AG09309 (cell line): ENCODE measurements at regions not wholly inside any gene's neighbourhood (a gene's known extent, or its start where the extent isn't known, plus 50 kb on each side); places are given as distances from the start of the nearest gene placed in this dataset.

ENCODE experiments used
- DNase-seq: peaks from one replicate; pipeline ENCODE4 v3.0.0-alpha.2; 2010; ENCODE audit warnings: low read depth
- H3K4me3 ChIP-seq: 2 replicates; pipeline ENCODE4 v1.5.1; 2011; ENCODE audit warnings: mild to moderate bottlenecking, low read depth, low read length, moderate library complexity; ENCODE audit not compliant: control insufficient read depth
- CTCF ChIP-seq: IDR thresholded peaks from 2 replicates; pipeline ENCODE4 v1.5.1; 2011; ENCODE audit warnings: mild to moderate bottlenecking, low read depth, low read length, inconsistent platforms; ENCODE audit not compliant: insufficient read depth, control insufficient read depth; ENCODE audit errors: missing control alignments

GRCh38 chr12:84599539-84599938, 313.1 kb downstream of the SLC6A15 start:
- DNase-seq, result peak; percentile 7
- H3K4me3 ChIP-seq, result no peak overlapping the region
- no peak for TF ChIP-seq CTCF

DNA sequence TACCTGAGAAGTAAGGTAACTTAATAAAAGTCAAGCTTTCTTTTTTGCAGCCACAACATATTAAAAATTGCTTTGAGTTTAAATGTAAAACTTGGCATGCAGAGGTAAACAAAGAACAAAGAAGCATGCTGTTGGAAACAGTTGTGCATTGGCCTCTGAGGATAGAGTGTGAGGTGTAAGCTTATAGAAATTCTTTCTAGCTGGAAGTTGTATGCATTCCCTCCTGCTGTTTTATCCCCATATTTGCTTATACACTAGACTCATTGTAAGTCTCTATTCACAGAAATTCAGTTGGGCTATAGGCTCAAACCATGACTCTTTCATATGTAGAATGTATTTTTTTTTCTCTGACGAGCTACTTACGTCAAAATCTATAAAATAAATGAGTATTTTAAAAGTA, 316.3 kb downstream of the SLC6A15 start:
- TF ChIP-seq CTCF, result no peak
- no peak overlapping the region for H3K4me3 ChIP-seq
- no peak for DNase-seq

DNA sequence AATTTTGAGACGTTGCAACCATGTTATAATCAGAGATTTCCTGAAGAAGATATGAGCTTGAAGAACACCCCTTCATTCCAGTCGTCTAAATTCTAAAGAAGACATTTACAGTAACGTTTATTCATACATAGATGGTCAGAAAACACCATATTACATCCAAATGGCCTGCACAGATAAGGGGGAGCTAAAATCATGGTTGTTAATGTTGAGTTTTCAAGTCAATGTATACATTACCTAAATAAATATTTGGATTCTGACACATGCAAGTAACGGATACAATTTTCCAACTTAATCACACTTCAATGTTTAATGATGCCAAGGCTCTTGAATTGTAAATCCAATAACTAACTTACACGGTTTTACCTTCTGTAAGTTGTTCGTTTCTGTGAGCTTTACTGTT, 318.4 kb downstream of the SLC6A15 start:
- no peak for TF ChIP-seq CTCF
- no peak for DNase-seq
- H3K4me3 ChIP-seq, result no peak overlapping the region

- no peak for TF ChIP-seq CTCF
- DNase-seq, result peak; percentile 35
- no peak overlapping the region for H3K4me3 ChIP-seq
Observed at GRCh38 chr12:84585776-84586395, 326.7 kb downstream of the SLC6A15 start.

- no peak for TF ChIP-seq CTCF
- H3K4me3 ChIP-seq, result no peak overlapping the region
- no peak for DNase-seq
Observed at GRCh38 chr12:84572196-84572595, 340.4 kb downstream of the SLC6A15 start.

DNA sequence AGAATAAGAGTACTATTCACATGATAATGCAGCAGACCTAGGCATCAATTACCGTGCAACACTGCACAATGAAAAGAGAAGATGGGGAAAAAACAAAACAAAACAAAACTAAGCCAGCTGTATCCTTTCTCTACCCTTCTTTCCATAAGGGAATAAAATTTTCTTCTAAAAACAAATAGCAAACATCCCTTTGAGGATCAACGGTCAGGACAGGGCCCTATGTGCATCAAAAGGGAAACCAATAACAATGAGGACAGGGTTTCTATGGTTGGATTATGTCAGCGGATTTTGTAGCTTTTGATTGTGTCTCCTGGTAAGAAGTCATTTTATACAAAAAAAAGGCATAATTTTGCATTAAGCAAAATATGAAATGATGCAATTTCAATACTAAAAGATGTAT, 350.3 kb downstream of the SLC6A15 start:
- no peak overlapping the region for H3K4me3 ChIP-seq
- no peak for TF ChIP-seq CTCF
- no peak for DNase-seq

- no peak overlapping the region for H3K4me3 ChIP-seq
- no peak for DNase-seq
- no peak for TF ChIP-seq CTCF
Observed at GRCh38 chr12:84561351-84561750, 351.2 kb downstream of the SLC6A15 start.
